Hepatocyte (in vitro differentiated cells): ENCODE measurements at regions not wholly inside any gene's neighbourhood (a gene's known extent, or its start where the extent isn't known, plus 50 kb on each side); places are given as distances from the start of the nearest gene placed in this dataset.

Source experiments
- DNase-seq: peaks from one replicate; pipeline ENCODE4 v3.0.0-alpha.2; 2016; ENCODE audit warnings: low spot score
- H2AFZ ChIP-seq: fragments of 200-600 bp; sonication (generic); 2 replicates; pipeline ENCODE4 v1.6.0; 2016; ENCODE audit warnings: antibody characterized with exemption, mild to moderate bottlenecking
- H3K27ac ChIP-seq: fragments of 200-600 bp; sonication (generic); 2 replicates; pipeline ENCODE4 v1.5.1; 2016; ENCODE audit warnings: mild to moderate bottlenecking
- H3K27me3 ChIP-seq: fragments of 200-600 bp; sonication (generic); 2 replicates; pipeline ENCODE4 v1.6.1; 2016
- H3K36me3 ChIP-seq: fragments of 200-600 bp; sonication (generic); replicated peaks from 2 replicates; pipeline ENCODE4 v1.5.1; 2016; ENCODE audit warnings: low read depth; ENCODE audit not compliant: insufficient read depth
- H3K4me1 ChIP-seq: fragments of 200-600 bp; sonication (generic); 2 replicates; pipeline ENCODE4 v1.5.1; 2016; ENCODE audit warnings: mild to moderate bottlenecking, moderate library complexity; ENCODE audit not compliant: insufficient read depth
- H3K4me2 ChIP-seq: fragments of 200-600 bp; sonication (generic); 2 replicates; pipeline ENCODE4 v1.6.0; 2016
- H3K4me3 ChIP-seq: fragments of 200-600 bp; sonication (generic); 2 replicates; pipeline ENCODE4 v1.5.1; 2016; ENCODE audit warnings: mild to moderate bottlenecking
- H3K79me2 ChIP-seq: fragments of 200-600 bp; sonication (generic); 2 replicates; pipeline ENCODE4 v1.6.0; 2017; ENCODE audit warnings: mild to moderate bottlenecking
- H3K9me2 ChIP-seq: fragments of 200-600 bp; sonication (generic); replicated peaks from 2 replicates; pipeline ENCODE4 v1.6.0; 2017; ENCODE audit warnings: mild to moderate bottlenecking; ENCODE audit not compliant: insufficient read depth
- H3K9me3 ChIP-seq: fragments of 200-600 bp; sonication (generic); 2 replicates; pipeline ENCODE4 v1.5.1; 2016; ENCODE audit warnings: low read depth, mild to moderate bottlenecking
- H4K20me1 ChIP-seq: fragments of 200-600 bp; sonication (generic); 2 replicates; pipeline ENCODE4 v1.6.0; 2016; ENCODE audit warnings: mild to moderate bottlenecking; ENCODE audit not compliant: insufficient read depth, poor library complexity, severe bottlenecking
- EZH2 ChIP-seq: fragments of 200-600 bp; sonication (generic); IDR thresholded peaks from 2 replicates; pipeline ENCODE4 v1.6.1; 2016; ENCODE audit warnings: antibody characterized with exemption, mild to moderate bottlenecking, borderline replicate concordance
- EZH2phosphoT487 ChIP-seq: fragments of 200-600 bp; sonication (generic); IDR thresholded peaks from one replicate; pipeline ENCODE4 v1.6.1; 2018; ENCODE audit warnings: antibody characterized with exemption, mild to moderate bottlenecking, low read depth, moderate library complexity; ENCODE audit not compliant: unreplicated experiment, severe bottlenecking
- WGBS: methylation state at CpG from one replicate; pipeline ENCODE4 v1.1.6; 2016; ENCODE audit warnings: low lambda C conversion rate; ENCODE audit errors: missing lambda C conversion rate; 5-methylcytosine and 5-hydroxymethylcytosine counted together
- TF ChIP-seq, protein P1 (sequence below): fragments of 200-600 bp; sonication (generic); IDR thresholded peaks from 2 replicates; pipeline ENCODE4 v1.5.1; 2016; ENCODE audit warnings: antibody characterized with exemption, mild to moderate bottlenecking; ENCODE audit not compliant: poor library complexity

DNA sequence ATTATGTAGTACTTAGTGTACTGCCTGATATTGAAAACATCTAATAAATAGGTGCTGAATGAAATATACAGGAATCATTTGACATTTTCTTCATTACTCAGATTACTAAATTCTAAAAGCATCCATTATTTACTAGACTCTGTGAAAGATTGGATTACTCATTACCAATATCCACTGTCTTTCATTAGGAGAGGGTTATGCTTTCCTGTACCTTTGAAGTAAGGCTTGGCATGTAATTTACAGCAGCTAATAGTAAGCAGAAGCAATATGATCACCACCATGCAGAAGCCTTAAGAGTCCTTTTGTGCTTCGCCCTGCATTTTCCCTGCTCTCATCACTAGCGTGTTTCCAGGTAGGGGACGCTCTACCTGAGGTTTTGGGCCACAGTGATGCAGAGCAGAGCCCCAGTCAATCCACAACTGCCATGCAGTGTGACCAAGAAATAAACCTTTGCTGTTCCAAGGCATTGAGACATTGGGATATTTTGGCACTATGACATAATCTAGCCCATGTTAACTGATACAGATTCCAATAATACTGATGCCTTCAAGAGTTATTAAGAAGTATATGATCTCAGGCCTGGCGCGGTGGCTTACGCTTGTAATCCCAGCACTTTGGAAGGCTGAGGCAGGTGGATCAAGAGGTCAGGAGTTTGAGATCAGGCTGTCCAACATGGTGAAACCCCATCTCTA is 502.8 kb upstream of the MARCKS start:
- Histone ChIP-seq H3K9me3 (no peaks in the 10 kb centered on the region), H3K36me3 (no peaks in the 10 kb centered on the region), H3K27ac (peak overlapping the region; percentile 88), H3K4me1 (peaks cover 42% of the 10 kb centered on the region), H2AFZ (no peak overlapping the region), H3K9me2 (no peaks in the 10 kb centered on the region), H4K20me1 (no peaks in the 10 kb centered on the region), H3K4me2 (no peak overlapping the region), H3K4me3 (no peak overlapping the region), H3K27me3 (no peaks in the 10 kb centered on the region), H3K79me2 (no peaks in the 10 kb centered on the region)
- 88% methylated on average over 6 of the region's 6 CpGs for WGBS
- TF ChIP-seq EZH2phosphoT487: no peak
- TF ChIP-seq EZH2: no peak
- TF ChIP-seq, protein P1, sequence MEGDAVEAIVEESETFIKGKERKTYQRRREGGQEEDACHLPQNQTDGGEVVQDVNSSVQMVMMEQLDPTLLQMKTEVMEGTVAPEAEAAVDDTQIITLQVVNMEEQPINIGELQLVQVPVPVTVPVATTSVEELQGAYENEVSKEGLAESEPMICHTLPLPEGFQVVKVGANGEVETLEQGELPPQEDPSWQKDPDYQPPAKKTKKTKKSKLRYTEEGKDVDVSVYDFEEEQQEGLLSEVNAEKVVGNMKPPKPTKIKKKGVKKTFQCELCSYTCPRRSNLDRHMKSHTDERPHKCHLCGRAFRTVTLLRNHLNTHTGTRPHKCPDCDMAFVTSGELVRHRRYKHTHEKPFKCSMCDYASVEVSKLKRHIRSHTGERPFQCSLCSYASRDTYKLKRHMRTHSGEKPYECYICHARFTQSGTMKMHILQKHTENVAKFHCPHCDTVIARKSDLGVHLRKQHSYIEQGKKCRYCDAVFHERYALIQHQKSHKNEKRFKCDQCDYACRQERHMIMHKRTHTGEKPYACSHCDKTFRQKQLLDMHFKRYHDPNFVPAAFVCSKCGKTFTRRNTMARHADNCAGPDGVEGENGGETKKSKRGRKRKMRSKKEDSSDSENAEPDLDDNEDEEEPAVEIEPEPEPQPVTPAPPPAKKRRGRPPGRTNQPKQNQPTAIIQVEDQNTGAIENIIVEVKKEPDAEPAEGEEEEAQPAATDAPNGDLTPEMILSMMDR: no peak
- DNase-seq: no peak

DNA sequence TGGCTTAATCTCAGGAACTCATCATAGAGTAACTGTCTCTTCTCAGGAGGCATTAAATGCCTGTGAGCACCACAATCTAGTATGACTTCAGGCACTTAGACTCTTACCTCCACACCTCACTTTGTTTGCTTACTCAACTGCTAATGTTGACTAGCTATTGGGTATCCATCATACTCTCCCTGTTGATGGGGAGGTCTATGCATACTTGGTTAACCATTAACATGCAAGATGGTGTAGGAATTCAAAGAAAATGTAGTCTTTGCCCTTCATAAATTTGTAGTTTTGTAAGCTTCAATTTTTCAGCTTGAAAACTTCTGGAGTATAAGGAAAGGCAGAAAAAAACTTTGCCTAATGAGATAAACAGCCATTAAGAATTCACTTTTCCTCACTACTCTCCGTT is 501.0 kb upstream of the MARCKS start:
- Histone ChIP-seq H3K36me3 (no peaks in the 10 kb centered on the region), H3K4me3 (no peak overlapping the region), H3K4me2 (peak overlapping the region; percentile 41), H3K9me2 (no peaks in the 10 kb centered on the region), H2AFZ (no peak overlapping the region), H3K79me2 (no peaks in the 10 kb centered on the region), H3K4me1 (peaks cover 44% of the 10 kb centered on the region), H3K27me3 (no peaks in the 10 kb centered on the region), H3K9me3 (no peaks in the 10 kb centered on the region), H3K27ac (peak overlapping the region; percentile 81), H4K20me1 (no peaks in the 10 kb centered on the region)
- WGBS: 82% methylated on average over 1 of the region's 1 CpG
- DNase-seq: peak; percentile 61
- no peak for TF ChIP-seq EZH2phosphoT487
- no peak for TF ChIP-seq EZH2
- TF ChIP-seq, protein P1: no peak

DNA sequence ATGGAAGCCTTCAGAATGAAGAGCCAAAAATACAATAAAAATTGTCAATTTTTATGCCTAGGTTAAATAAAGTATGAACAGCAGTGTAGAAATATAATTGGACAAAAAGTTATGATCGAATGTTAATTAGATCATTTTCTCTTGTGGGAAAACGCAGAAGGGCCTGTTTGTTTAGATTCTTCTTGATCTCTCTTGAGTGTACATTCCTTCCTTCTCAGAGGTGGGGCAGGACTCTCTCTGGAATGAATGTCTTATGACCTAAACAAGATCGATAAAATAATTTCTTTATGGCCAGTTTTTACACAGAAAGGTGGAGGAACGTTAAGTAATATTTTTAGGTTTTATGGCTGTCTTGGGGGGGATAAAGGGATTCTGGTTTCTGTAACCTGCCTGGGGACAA is 500.1 kb upstream of the MARCKS start:
- TF ChIP-seq EZH2phosphoT487 (no peak), EZH2 (no peak)
- TF ChIP-seq, protein P1: no peak
- Histone ChIP-seq H3K79me2 (no peaks in the 10 kb centered on the region), H3K9me2 (no peaks in the 10 kb centered on the region), H3K4me1 (peaks cover 45% of the 10 kb centered on the region), H3K27ac (peak overlapping the region; percentile 81), H3K9me3 (no peaks in the 10 kb centered on the region), H3K27me3 (no peaks in the 10 kb centered on the region), H3K4me3 (no peak overlapping the region), H3K36me3 (no peaks in the 10 kb centered on the region), H4K20me1 (no peaks in the 10 kb centered on the region), H2AFZ (no peak overlapping the region), H3K4me2 (no peak overlapping the region)
- 81% methylated on average over 4 of the region's 4 CpGs for WGBS
- no peak for DNase-seq
